Neural progenitor cell (in vitro differentiated cells): ENCODE measurements at regions not wholly inside any gene's neighbourhood (a gene's known extent, or its start where the extent isn't known, plus 50 kb on each side); places are given as distances from the start of the nearest gene placed in this dataset.
"Not testable (repeated sequence)": the region's sequence is repeated elsewhere in the genome, so short reads cannot be mapped to it uniquely, and the experiment has no call there.

Source experiments
- DNase-seq: peaks from one replicate; pipeline ENCODE4 v3.0.0-alpha.2; 2016; ENCODE audit warnings: low spot score
- H2AFZ ChIP-seq: fragments of 200-600 bp; sonication (generic); replicated peaks from 2 replicates; pipeline ENCODE4 v1.6.1; 2016; ENCODE audit warnings: antibody characterized with exemption
- H3F3A ChIP-seq: fragments of 200-600 bp; sonication (generic); 2 replicates; pipeline ENCODE4 v1.6.1; 2016; ENCODE audit warnings: antibody characterized with exemption, low read depth
- H3K27ac ChIP-seq: fragments of 200-600 bp; sonication (generic); 2 replicates; pipeline ENCODE4 v1.5.1; 2016; ENCODE audit warnings: mild to moderate bottlenecking
- H3K27me3 ChIP-seq: fragments of 200-600 bp; sonication (generic); 2 replicates; pipeline ENCODE4 v1.6.1; 2016; ENCODE audit warnings: mild to moderate bottlenecking, moderate library complexity
- H3K36me3 ChIP-seq: fragments of 200-600 bp; sonication (generic); 2 replicates; pipeline ENCODE4 v1.5.1; 2016
- H3K4me1 ChIP-seq: fragments of 200-600 bp; sonication (generic); 2 replicates; pipeline ENCODE4 v1.6.1; 2016; ENCODE audit warnings: mixed run types
- H3K4me2 ChIP-seq: fragments of 200-600 bp; sonication (generic); 2 replicates; pipeline ENCODE4 v1.6.1; 2016
- H3K4me3 ChIP-seq: fragments of 200-600 bp; sonication (generic); 2 replicates; pipeline ENCODE4 v1.5.1; 2016
- H3K79me2 ChIP-seq: fragments of 200-600 bp; sonication (generic); 2 replicates; pipeline ENCODE4 v1.6.1; 2016; ENCODE audit warnings: low read depth
- H3K9ac ChIP-seq: fragments of 200-600 bp; sonication (generic); 2 replicates; pipeline ENCODE4 v1.6.1; 2016
- H3K9me3 ChIP-seq: fragments of 200-600 bp; sonication (generic); 2 replicates; pipeline ENCODE4 v1.5.1; 2016; ENCODE audit warnings: low read depth
- H4K20me1 ChIP-seq: fragments of 200-600 bp; sonication (generic); 2 replicates; pipeline ENCODE4 v1.6.1; 2016; ENCODE audit warnings: low read depth
- H3K27ac Mint-ChIP-seq: 3 replicates; pipeline ENCODE4 v1.8.0; 2021; ENCODE audit warnings: mixed read lengths
- H3K27me3 Mint-ChIP-seq: 2 replicates; pipeline ENCODE4 v1.8.0; 2022; ENCODE audit warnings: low read depth, mild to moderate bottlenecking, inconsistent platforms, moderate library complexity, mixed read lengths; ENCODE audit not compliant: insufficient read depth
- H3K36me3 Mint-ChIP-seq: 3 replicates; pipeline ENCODE4 v1.8.0; 2021; ENCODE audit warnings: mixed read lengths
- H3K4me1 Mint-ChIP-seq: 3 replicates; pipeline ENCODE4 v1.8.0; 2021; ENCODE audit warnings: mixed read lengths
- H3K4me3 Mint-ChIP-seq: 3 replicates; pipeline ENCODE4 v1.8.0; 2021; ENCODE audit warnings: mild to moderate bottlenecking, moderate library complexity, mixed read lengths
- H3K9me3 Mint-ChIP-seq: 3 replicates; pipeline ENCODE4 v1.8.0; 2020; ENCODE audit warnings: mixed read lengths
- EZH2 ChIP-seq: fragments of 200-600 bp; sonication (generic); IDR thresholded peaks from 2 replicates; pipeline ENCODE4 v1.6.1; 2017; ENCODE audit warnings: antibody characterized with exemption, mild to moderate bottlenecking, moderate library complexity
- EZH2phosphoT487 ChIP-seq: fragments of 200-600 bp; sonication (generic); IDR thresholded peaks from 2 replicates; pipeline ENCODE4 v1.6.1; 2017; ENCODE audit warnings: antibody characterized with exemption
- TF ChIP-seq, protein P1 (sequence below): fragments of 200-600 bp; sonication (generic); IDR thresholded peaks from 2 replicates; pipeline ENCODE4 v1.5.1; 2017; ENCODE audit warnings: antibody characterized with exemption, mild to moderate bottlenecking

DNA sequence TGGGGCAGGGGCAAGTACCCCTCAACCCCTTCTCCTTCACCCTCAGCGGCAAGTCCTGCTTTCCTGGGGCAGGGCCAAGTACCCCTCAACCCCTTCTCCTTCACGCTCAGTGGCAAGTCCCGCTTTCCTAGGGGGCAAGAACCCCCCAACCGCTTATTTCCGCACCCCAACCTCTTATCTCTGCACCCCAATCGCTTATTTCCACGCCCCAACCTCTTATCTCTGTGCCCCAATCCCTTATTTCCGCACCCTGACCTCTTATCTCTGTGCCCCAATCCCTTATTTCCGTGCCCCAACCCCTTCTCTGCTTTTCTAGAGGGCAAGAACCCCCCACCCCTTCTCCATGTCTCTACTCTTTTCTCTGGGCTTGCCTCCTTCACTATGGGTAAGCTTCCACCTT is 109.2 kb upstream of the PELI1 start:
- not testable (repeated sequence) for H3K4me3 Mint-ChIP-seq, H3K4me3 ChIP-seq
- peaks cover 11% of the 10 kb centered on the region for H3K9me3 Mint-ChIP-seq

DNA sequence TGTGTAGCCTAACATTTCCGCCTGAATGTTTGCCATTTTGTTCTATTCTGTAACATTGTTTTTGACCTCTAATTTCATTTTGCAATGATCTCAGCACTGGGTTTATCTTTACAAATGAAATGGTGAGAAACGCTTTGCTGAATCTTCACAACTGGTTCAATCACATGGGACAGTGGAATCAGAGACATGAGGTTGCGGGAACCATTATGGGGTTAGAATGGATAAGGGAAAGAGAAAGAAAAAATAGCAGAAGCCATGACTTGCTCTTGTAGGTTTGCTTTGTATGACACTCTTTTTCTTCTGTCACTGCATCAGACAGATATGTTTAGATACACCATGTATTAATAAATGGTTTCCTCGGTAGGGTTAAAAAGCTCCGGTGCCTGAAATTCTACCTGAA is 114.3 kb upstream of the PELI1 start:
- Mint-ChIP-seq H3K36me3 (no peaks in the 10 kb centered on the region), H3K4me1 (peaks cover 27% of the 10 kb centered on the region), H3K27me3 (peaks cover 8% of the 10 kb centered on the region), H3K27ac (no peak overlapping the region), H3K9me3 (peaks cover 4% of the 10 kb centered on the region), H3K4me3 (no peak overlapping the region)
- Histone ChIP-seq H3F3A (no peaks in the 10 kb centered on the region), H3K4me1 (peaks cover 20% of the 10 kb centered on the region), H3K9me3 (no peaks in the 10 kb centered on the region), H3K4me2 (no peak overlapping the region), H3K4me3 (no peak overlapping the region), H3K27me3 (peaks cover 30% of the 10 kb centered on the region), H2AFZ (no peak overlapping the region), H3K27ac (no peak overlapping the region), H3K79me2 (no peaks in the 10 kb centered on the region), H3K36me3 (no peaks in the 10 kb centered on the region), H4K20me1 (no peaks in the 10 kb centered on the region), H3K9ac (no peak overlapping the region)
- no peak for DNase-seq
- no peak for TF ChIP-seq EZH2phosphoT487
- TF ChIP-seq, protein P1, sequence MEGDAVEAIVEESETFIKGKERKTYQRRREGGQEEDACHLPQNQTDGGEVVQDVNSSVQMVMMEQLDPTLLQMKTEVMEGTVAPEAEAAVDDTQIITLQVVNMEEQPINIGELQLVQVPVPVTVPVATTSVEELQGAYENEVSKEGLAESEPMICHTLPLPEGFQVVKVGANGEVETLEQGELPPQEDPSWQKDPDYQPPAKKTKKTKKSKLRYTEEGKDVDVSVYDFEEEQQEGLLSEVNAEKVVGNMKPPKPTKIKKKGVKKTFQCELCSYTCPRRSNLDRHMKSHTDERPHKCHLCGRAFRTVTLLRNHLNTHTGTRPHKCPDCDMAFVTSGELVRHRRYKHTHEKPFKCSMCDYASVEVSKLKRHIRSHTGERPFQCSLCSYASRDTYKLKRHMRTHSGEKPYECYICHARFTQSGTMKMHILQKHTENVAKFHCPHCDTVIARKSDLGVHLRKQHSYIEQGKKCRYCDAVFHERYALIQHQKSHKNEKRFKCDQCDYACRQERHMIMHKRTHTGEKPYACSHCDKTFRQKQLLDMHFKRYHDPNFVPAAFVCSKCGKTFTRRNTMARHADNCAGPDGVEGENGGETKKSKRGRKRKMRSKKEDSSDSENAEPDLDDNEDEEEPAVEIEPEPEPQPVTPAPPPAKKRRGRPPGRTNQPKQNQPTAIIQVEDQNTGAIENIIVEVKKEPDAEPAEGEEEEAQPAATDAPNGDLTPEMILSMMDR = no peak
- TF ChIP-seq EZH2 = no peak

More for the DNA sequence above, 109.2 kb upstream of the PELI1 start:
- H3K27me3 ChIP-seq = peaks cover 57% of the 10 kb centered on the region
- H2AFZ ChIP-seq, H3K9me3 ChIP-seq, H3K36me3 ChIP-seq, DNase-seq, H4K20me1 ChIP-seq, H3K79me2 ChIP-seq, H3K36me3 Mint-ChIP-seq, H3K27ac Mint-ChIP-seq, H3K27ac ChIP-seq, H3K9ac ChIP-seq, H3F3A ChIP-seq: not testable (repeated sequence)
- H3K27me3 Mint-ChIP-seq = peaks cover 15% of the 10 kb centered on the region
- H3K4me1 Mint-ChIP-seq = peaks cover 11% of the 10 kb centered on the region
- peaks cover 10% of the 10 kb centered on the region for H3K4me1 ChIP-seq
- TF ChIP-seq EZH2 (peak; percentile 56), EZH2phosphoT487 (peak; percentile 55)
- H3K4me2 ChIP-seq = peak overlapping the region; percentile 31

DNA sequence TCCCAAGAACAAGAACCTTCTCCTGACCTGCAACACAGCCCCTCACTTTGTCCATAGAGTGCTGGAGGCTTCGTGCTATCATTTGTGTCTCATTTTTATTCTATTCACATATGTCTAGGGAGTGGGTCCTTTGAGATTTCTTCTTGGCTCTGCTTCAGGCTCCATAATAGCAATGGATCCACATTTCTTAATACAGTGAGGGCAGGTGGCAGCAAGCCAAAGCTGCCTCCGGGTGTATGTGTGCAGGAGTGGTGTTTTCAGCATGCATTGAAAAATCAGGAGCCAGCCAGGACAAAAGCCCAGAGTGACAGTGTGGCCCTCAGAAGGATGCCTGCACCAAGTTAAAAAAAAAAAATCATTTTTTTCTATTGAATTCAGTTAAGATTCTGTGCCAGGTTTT is 115.1 kb upstream of the PELI1 start:
- H3K4me2 ChIP-seq = no peak overlapping the region
- H3K4me3 ChIP-seq = no peak overlapping the region
- H3K27me3 Mint-ChIP-seq = peaks cover 5% of the 10 kb centered on the region
- no peaks in the 10 kb centered on the region for H4K20me1 ChIP-seq
- TF ChIP-seq EZH2 (no peak), EZH2phosphoT487 (no peak)
- TF ChIP-seq, protein P1 = no peak
- DNase-seq = no peak
- H3K4me1 Mint-ChIP-seq = peaks cover 34% of the 10 kb centered on the region
- H2AFZ ChIP-seq = no peak overlapping the region
- H3K4me1 ChIP-seq = peaks cover 20% of the 10 kb centered on the region
- no peak overlapping the region for H3K4me3 Mint-ChIP-seq
- H3K9me3 Mint-ChIP-seq = peaks cover 2% of the 10 kb centered on the region
- H3K9ac ChIP-seq = no peak overlapping the region
- no peaks in the 10 kb centered on the region for H3F3A ChIP-seq
- no peaks in the 10 kb centered on the region for H3K36me3 ChIP-seq
- H3K36me3 Mint-ChIP-seq = no peaks in the 10 kb centered on the region
- H3K27ac Mint-ChIP-seq = no peak overlapping the region
- H3K79me2 ChIP-seq = no peaks in the 10 kb centered on the region
- peaks cover 22% of the 10 kb centered on the region for H3K27me3 ChIP-seq
- no peaks in the 10 kb centered on the region for H3K9me3 ChIP-seq
- no peak overlapping the region for H3K27ac ChIP-seq

DNA sequence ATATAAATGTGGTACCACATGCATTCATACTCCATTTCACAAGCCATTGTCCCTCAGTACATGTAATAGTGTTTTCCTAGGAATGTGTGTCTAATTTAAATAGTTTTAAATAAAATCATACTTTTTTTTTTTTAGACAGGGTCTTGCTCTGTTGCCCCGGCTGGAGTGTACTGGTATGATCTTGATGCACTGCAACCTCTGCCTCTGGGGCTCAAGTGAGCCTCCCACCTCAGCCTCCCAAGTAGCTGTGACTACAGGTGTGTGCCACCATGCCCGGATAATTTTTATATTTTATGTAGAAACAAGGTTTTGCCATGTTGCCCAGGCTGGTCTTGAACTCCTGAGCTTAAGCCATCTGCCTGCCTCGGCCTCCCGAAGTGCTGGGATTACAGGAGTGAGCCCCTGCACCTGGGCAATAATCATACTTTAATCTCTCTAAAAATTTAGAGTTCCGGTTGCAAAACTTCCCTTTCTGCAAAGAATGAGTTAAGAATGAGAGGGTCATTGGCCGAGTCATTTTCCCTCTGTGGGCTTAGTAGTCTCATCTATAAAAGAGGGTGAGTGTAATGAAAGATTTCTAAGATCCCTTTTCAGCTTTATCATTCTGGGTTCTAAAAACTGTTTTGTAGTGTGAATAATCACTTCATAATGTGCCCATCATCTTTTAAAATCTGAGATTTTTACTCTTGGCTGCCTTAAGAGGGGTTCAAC is 116.0 kb upstream of the PELI1 start:
- Histone ChIP-seq H3K27ac (no peak overlapping the region), H2AFZ (no peak overlapping the region), H3K36me3 (no peaks in the 10 kb centered on the region), H3K27me3 (peaks cover 13% of the 10 kb centered on the region), H3K9ac (no peak overlapping the region), H3F3A (no peaks in the 10 kb centered on the region), H3K4me3 (no peak overlapping the region), H3K79me2 (no peaks in the 10 kb centered on the region), H3K4me2 (no peak overlapping the region), H3K4me1 (peaks cover 20% of the 10 kb centered on the region), H4K20me1 (no peaks in the 10 kb centered on the region), H3K9me3 (no peaks in the 10 kb centered on the region)
- H3K27ac Mint-ChIP-seq = no peak overlapping the region
- no peaks in the 10 kb centered on the region for H3K36me3 Mint-ChIP-seq
- no peak for DNase-seq
- TF ChIP-seq EZH2 (no peak), EZH2phosphoT487 (no peak)
- TF ChIP-seq, protein P1 = no peak
- peaks cover 40% of the 10 kb centered on the region for H3K4me1 Mint-ChIP-seq
- no peaks in the 10 kb centered on the region for H3K9me3 Mint-ChIP-seq
- H3K27me3 Mint-ChIP-seq = peaks cover 2% of the 10 kb centered on the region
- no peak overlapping the region for H3K4me3 Mint-ChIP-seq
